SH-SY5Y (cell line): ENCODE measurements at regions not wholly inside any gene's neighbourhood (a gene's known extent, or its start where the extent isn't known, plus 50 kb on each side); places are given as distances from the start of the nearest gene placed in this dataset.

Experiments used
- GATA2 ChIP-seq: IDR thresholded peaks from 2 replicates; pipeline ENCODE4 v1.6.1; 2011; ENCODE audit warnings: mild to moderate bottlenecking, low read depth, low read length
- GATA3 ChIP-seq: IDR thresholded peaks from 2 replicates; pipeline ENCODE4 v1.6.1; 2011; ENCODE audit warnings: low read depth, mild to moderate bottlenecking, low read length, moderate library complexity

DNA sequence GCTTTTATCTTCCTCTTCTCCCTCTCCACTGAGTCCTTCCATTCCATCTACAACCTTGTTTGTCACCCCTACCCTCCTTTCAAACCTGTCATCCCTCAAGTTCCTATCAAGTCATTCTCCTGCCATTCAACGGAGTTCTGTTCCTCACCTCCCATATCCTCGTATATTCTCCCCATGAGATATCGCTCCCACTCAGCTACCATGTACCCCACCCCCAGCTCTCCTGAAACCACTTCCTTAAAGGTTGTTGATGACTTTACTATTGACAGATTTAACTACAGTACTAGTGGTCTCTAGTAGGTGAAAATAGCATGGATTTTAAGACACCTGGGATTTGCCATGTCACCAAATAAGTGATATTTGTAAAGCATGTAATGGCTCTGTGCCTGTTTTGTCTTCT lies 107.4 kb upstream of the BARHL2 start:
- TF ChIP-seq GATA2 (no peak), GATA3 (no peak)
